GM12878 (cell line): ENCODE measurements at regions not wholly inside any gene's neighbourhood (a gene's known extent, or its start where the extent isn't known, plus 50 kb on each side); places are given as distances from the start of the nearest gene placed in this dataset.

ENCODE experiments used
- KLF5 ChIP-seq: fragments of 450-650 bp; IDR thresholded peaks from 2 replicates; pipeline ENCODE4 v1.6.1; 2014; ENCODE audit warnings: mild to moderate bottlenecking; ENCODE audit not compliant: partially characterized antibody
- MXI1 ChIP-seq: fragments of 150-350 bp; IDR thresholded peaks from 2 replicates; pipeline ENCODE4 v1.6.1; 2011; ENCODE audit warnings: low read depth, mild to moderate bottlenecking, inconsistent platforms, low read length, improper control_type of control experiment
- NFIC ChIP-seq: IDR thresholded peaks from 2 replicates; pipeline ENCODE4 v1.6.1; 2012; ENCODE audit warnings: low read depth, mild to moderate bottlenecking, inconsistent platforms, low read length, moderate library complexity
- ZNF217 ChIP-seq: fragments of 450-650 bp; IDR thresholded peaks from 2 replicates; pipeline ENCODE4 v1.6.1; 2017; ENCODE audit warnings: antibody characterized with exemption, mild to moderate bottlenecking
- TF ChIP-seq, protein P1 (sequence below): IDR thresholded peaks from 2 replicates; pipeline ENCODE4 v1.6.1; 2011; ENCODE audit warnings: low read depth, mild to moderate bottlenecking, low read length, moderate library complexity, borderline replicate concordance; ENCODE audit errors: extremely low read depth
- TF ChIP-seq, protein P2 (sequence below): IDR thresholded peaks from 2 replicates; pipeline ENCODE4 v1.6.1; 2012; ENCODE audit warnings: low read depth, low read length, improper control_type of control experiment
- TF ChIP-seq, protein P3 (sequence below): fragments of 150-350 bp; IDR thresholded peaks from 2 replicates; pipeline ENCODE4 v1.6.1; 2016; ENCODE audit warnings: low read depth, low read length

DNA sequence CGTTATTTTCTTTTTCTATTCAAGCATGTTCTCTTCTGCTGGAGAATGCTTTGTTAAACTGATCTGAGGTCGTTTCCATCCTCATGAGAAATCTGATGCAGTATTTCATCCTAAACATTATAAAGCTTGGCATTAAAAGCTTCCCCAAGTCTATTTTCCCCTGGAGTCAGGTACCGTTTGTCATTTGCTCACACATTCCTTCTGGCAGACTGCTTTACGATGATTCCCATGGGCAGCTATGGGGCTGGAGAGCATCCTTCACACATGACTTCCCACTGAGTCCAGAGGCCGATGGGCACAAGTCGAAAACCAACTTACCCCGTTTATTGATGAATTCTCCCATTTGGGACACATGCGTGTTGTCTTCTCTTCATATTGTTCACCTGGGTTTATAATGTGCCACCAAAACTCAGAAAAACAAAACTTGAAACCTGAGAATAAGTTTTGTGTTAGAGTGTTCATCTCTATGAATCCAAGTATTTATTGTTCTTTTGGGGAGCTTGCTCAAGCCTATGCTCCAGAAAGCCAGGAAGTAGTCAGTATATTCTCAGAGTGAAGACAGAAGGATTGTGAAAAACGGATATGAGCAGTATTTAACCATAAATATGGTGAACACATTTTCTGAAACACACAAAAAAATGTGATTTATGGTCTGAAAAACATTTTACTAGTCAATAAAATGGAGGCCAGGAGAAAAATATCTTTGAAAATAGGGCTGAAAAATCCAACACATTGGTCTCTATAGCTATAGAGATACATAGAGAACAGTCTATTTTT lies 298.8 kb upstream of the NOCT start:
- TF ChIP-seq, protein P1, sequence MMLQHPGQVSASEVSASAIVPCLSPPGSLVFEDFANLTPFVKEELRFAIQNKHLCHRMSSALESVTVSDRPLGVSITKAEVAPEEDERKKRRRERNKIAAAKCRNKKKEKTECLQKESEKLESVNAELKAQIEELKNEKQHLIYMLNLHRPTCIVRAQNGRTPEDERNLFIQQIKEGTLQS = no peak
- TF ChIP-seq NFIC = no peak
- no peak for TF ChIP-seq KLF5
- TF ChIP-seq, protein P2, sequence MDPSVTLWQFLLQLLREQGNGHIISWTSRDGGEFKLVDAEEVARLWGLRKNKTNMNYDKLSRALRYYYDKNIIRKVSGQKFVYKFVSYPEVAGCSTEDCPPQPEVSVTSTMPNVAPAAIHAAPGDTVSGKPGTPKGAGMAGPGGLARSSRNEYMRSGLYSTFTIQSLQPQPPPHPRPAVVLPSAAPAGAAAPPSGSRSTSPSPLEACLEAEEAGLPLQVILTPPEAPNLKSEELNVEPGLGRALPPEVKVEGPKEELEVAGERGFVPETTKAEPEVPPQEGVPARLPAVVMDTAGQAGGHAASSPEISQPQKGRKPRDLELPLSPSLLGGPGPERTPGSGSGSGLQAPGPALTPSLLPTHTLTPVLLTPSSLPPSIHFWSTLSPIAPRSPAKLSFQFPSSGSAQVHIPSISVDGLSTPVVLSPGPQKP = no peak
- TF ChIP-seq, protein P3, sequence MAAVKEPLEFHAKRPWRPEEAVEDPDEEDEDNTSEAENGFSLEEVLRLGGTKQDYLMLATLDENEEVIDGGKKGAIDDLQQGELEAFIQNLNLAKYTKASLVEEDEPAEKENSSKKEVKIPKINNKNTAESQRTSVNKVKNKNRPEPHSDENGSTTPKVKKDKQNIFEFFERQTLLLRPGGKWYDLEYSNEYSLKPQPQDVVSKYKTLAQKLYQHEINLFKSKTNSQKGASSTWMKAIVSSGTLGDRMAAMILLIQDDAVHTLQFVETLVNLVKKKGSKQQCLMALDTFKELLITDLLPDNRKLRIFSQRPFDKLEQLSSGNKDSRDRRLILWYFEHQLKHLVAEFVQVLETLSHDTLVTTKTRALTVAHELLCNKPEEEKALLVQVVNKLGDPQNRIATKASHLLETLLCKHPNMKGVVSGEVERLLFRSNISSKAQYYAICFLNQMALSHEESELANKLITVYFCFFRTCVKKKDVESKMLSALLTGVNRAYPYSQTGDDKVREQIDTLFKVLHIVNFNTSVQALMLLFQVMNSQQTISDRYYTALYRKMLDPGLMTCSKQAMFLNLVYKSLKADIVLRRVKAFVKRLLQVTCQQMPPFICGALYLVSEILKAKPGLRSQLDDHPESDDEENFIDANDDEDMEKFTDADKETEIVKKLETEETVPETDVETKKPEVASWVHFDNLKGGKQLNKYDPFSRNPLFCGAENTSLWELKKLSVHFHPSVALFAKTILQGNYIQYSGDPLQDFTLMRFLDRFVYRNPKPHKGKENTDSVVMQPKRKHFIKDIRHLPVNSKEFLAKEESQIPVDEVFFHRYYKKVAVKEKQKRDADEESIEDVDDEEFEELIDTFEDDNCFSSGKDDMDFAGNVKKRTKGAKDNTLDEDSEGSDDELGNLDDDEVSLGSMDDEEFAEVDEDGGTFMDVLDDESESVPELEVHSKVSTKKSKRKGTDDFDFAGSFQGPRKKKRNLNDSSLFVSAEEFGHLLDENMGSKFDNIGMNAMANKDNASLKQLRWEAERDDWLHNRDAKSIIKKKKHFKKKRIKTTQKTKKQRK = no peak
- TF ChIP-seq MXI1 = no peak
- no peak for TF ChIP-seq ZNF217
